ENCODE measurements at regions not wholly inside any gene's neighbourhood (a gene's known extent, or its start where the extent isn't known, plus 50 kb on each side); places are given as distances from the start of the nearest gene placed in this dataset.

DNA sequence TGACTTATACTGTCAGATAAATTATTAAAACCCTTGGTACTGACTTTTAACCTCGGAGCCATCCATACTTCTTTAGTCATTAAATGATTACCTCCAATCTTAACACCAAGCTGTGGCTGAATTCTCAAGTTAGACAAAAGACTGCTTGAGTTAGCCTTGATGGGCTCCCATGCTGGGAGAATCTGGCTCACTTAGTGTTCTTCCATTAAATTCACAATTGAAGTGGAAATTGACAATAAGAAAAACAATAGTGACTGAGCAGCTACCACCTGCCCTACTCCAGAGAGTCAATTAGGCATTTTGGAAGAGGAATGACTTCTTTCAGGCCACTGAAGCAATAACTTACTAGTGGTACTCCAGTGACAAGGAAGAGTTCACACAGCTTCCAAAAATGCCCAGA is 503.0 kb upstream of the CPXCR1 start:
- TF ChIP-seq CTCF (IDR thresholded peaks at IDR 0.05) = no peak
- no peak for TF ChIP-seq POLR2A (IDR thresholded peaks at IDR 0.05)
- TF ChIP-seq POLR2AphosphoS5 (IDR thresholded peaks at IDR 0.05) = no peak
- no peak for TF ChIP-seq EP300 (IDR thresholded peaks at IDR 0.05; ENCODE audit: low read depth)
